Thoracic aorta (tissue), 2 donors: ENCODE measurements at regions not wholly inside any gene's neighbourhood (a gene's known extent, or its start where the extent isn't known, plus 50 kb on each side); places are given as distances from the start of the nearest gene placed in this dataset.

Experiments used
- ATAC-seq: fragments of 150-250 bp; one replicate; pipeline ENCODE4 v1.8.0; 2017; ENCODE audit warnings: low read depth; ENCODE audit not compliant: insufficient number of reproducible peaks, low FRiP score
- DNase-seq: peaks from one replicate; pipeline ENCODE4 v3.0.0-alpha.2; 2020; ENCODE audit warnings: low spot score
- H3K27ac ChIP-seq, 2 donors: fragments of 200-600 bp; sonication (generic); 1 replicate in 1 of 2; 2 replicates in 1 of 2; pipeline ENCODE4 v1.5.1; 2016; ENCODE audit warnings: mild to moderate bottlenecking in 2 of 2, moderate library complexity in 2 of 2
- H3K27me3 ChIP-seq: fragments of 200-600 bp; sonication (generic); replicated peaks from 2 replicates; pipeline ENCODE4 v1.6.0; 2016; ENCODE audit warnings: mild to moderate bottlenecking; ENCODE audit not compliant: insufficient read depth
- H3K36me3 ChIP-seq: fragments of 200-600 bp; sonication (generic); one replicate; pipeline ENCODE4 v1.5.1; 2016
- H3K4me1 ChIP-seq, 2 donors: fragments of 200-600 bp; sonication (generic); 1 replicate in 1 of 2; 2 replicates in 1 of 2; pipeline versions ENCODE4 v1.5.1 to v1.6.0; 2016; ENCODE audit warnings: low read depth in 2 of 2, mild to moderate bottlenecking in 1 of 2; ENCODE audit not compliant: control insufficient read depth in 1 of 2
- H3K4me3 ChIP-seq: fragments of 200-600 bp; sonication (generic); 2 replicates; pipeline ENCODE4 v1.5.1; 2016; ENCODE audit warnings: mild to moderate bottlenecking
- H3K9me3 ChIP-seq: fragments of 200-600 bp; sonication (generic); 2 replicates; pipeline ENCODE4 v1.5.1; 2016
- CTCF ChIP-seq: fragments of 200-600 bp; sonication (generic); IDR thresholded peaks from one replicate; pipeline ENCODE4 v1.5.1; 2019; ENCODE audit warnings: antibody characterized with exemption

- TF ChIP-seq CTCF = no peak
- no peak for ATAC-seq
- no peak overlapping the region for H3K4me3 ChIP-seq
- no peaks in the 10 kb centered on the region for H3K9me3 ChIP-seq
- no peaks in the 10 kb centered on the region for H3K36me3 ChIP-seq
- H3K27me3 ChIP-seq = no peaks in the 10 kb centered on the region
- H3K27ac ChIP-seq = no peak overlapping the region
- no peaks in the 10 kb centered on the region for H3K4me1 ChIP-seq
- no peak for DNase-seq
Observed at GRCh38 chr10:21065621-21066248, 168.6 kb upstream of the NEBL start.

- no peaks in the 10 kb centered on the region for H3K27me3 ChIP-seq
- no peak overlapping the region for H3K4me3 ChIP-seq
- TF ChIP-seq CTCF = no peak
- peaks cover 3% of the 10 kb centered on the region for H3K9me3 ChIP-seq
- no peak overlapping the region for H3K27ac ChIP-seq
- ATAC-seq (no peak), DNase-seq (no peak)
- no peaks in the 10 kb centered on the region for H3K4me1 ChIP-seq
- H3K36me3 ChIP-seq = no peaks in the 10 kb centered on the region
Observed at GRCh38 chr10:21061982-21062381, 164.9 kb upstream of the NEBL start.

- H3K4me1 ChIP-seq = no peaks in the 10 kb centered on the region
- H3K36me3 ChIP-seq = no peaks in the 10 kb centered on the region
- peaks cover 3% of the 10 kb centered on the region for H3K9me3 ChIP-seq
- no peak for TF ChIP-seq CTCF
- no peak for ATAC-seq
- H3K4me3 ChIP-seq = no peak overlapping the region
- DNase-seq = no peak
- H3K27ac ChIP-seq = no peak overlapping the region
- no peaks in the 10 kb centered on the region for H3K27me3 ChIP-seq
Observed at GRCh38 chr10:21061184-21061583, 164.1 kb upstream of the NEBL start.

- no peak overlapping the region for H3K27ac ChIP-seq
- TF ChIP-seq CTCF = no peak
- no peak for DNase-seq
- ATAC-seq = no peak
- peaks cover 3% of the 10 kb centered on the region for H3K9me3 ChIP-seq
- H3K4me3 ChIP-seq = no peak overlapping the region
- no peaks in the 10 kb centered on the region for H3K36me3 ChIP-seq
- no peaks in the 10 kb centered on the region for H3K4me1 ChIP-seq
- H3K27me3 ChIP-seq = no peaks in the 10 kb centered on the region
Observed at GRCh38 chr10:21060626-21061025, 163.5 kb upstream of the NEBL start.

- no peak overlapping the region for H3K27ac ChIP-seq
- H3K9me3 ChIP-seq = peaks cover 3% of the 10 kb centered on the region
- H3K27me3 ChIP-seq = no peaks in the 10 kb centered on the region
- H3K4me3 ChIP-seq = no peak overlapping the region
- no peaks in the 10 kb centered on the region for H3K4me1 ChIP-seq
- H3K36me3 ChIP-seq = no peaks in the 10 kb centered on the region
- no peak for ATAC-seq
- no peak for TF ChIP-seq CTCF
- no peak for DNase-seq
Observed at GRCh38 chr10:21057989-21058388, 160.9 kb upstream of the NEBL start.
